Stimulated activated CD8-positive, alpha-beta memory T cell treated with anti-CD3 and anti-CD28 coated beads, Interleukin-12 subunit alpha, Interleukin-12 subunit beta, amount 100 ng/mL, for 1 hour (primary cell): ENCODE measurements at regions not wholly inside any gene's neighbourhood (a gene's known extent, or its start where the extent isn't known, plus 50 kb on each side); places are given as distances from the start of the nearest gene placed in this dataset.
"Not testable (repeated sequence)": the region's sequence is repeated elsewhere in the genome, so short reads cannot be mapped to it uniquely, and the experiment has no call there.

Experiments
- DNase-seq: peaks from one replicate; pipeline ENCODE4 v3.0.0-alpha.2; 2020; ENCODE audit warnings: low read depth

GRCh38 chr2:7847321-7847720 is 834.5 kb upstream of the ID2 start:
- no peak for DNase-seq

GRCh38 chr2:7849027-7849426 is 832.8 kb upstream of the ID2 start:
- no peak for DNase-seq

- no peak for DNase-seq
These were observed 832.3 kb upstream of the ID2 start for GRCh38 chr2:7849531-7849930.

GRCh38 chr2:7852546-7852945 is 829.3 kb upstream of the ID2 start:
- DNase-seq: no peak

GRCh38 chr2:7857904-7858303 is 824.0 kb upstream of the ID2 start:
- no peak for DNase-seq

- DNase-seq: no peak
These were observed 823.2 kb upstream of the ID2 start for GRCh38 chr2:7858624-7859023.

- no peak for DNase-seq
These were observed 821.2 kb upstream of the ID2 start for GRCh38 chr2:7860693-7861092.

- no peak for DNase-seq
These were observed 819.8 kb upstream of the ID2 start for GRCh38 chr2:7861910-7862702.

GRCh38 chr2:7866104-7866503 is 815.8 kb upstream of the ID2 start:
- DNase-seq: no peak

- no peak for DNase-seq
These were observed 815.0 kb upstream of the ID2 start for GRCh38 chr2:7866825-7867224.

GRCh38 chr2:7867867-7868266 is 814.0 kb upstream of the ID2 start:
- no peak for DNase-seq

- DNase-seq: no peak
These were observed 813.0 kb upstream of the ID2 start for GRCh38 chr2:7868836-7869235.

GRCh38 chr2:7876445-7876844 is 805.4 kb upstream of the ID2 start:
- DNase-seq: not testable (repeated sequence)

- DNase-seq: not testable (repeated sequence)
These were observed 803.6 kb upstream of the ID2 start for GRCh38 chr2:7878266-7878665.

- no peak for DNase-seq
These were observed 802.9 kb upstream of the ID2 start for GRCh38 chr2:7878786-7879482.

GRCh38 chr2:7879483-7879835 is 802.4 kb upstream of the ID2 start:
- DNase-seq: no peak

- DNase-seq: no peak
These were observed 801.7 kb upstream of the ID2 start for GRCh38 chr2:7880126-7880525.

- DNase-seq: no peak
These were observed 801.3 kb upstream of the ID2 start for GRCh38 chr2:7880566-7880965.

GRCh38 chr2:7881063-7881462 is 800.8 kb upstream of the ID2 start:
- DNase-seq: no peak

- no peak for DNase-seq
These were observed 800.4 kb upstream of the ID2 start for GRCh38 chr2:7881466-7881865.

GRCh38 chr2:7882296-7882695 is 799.6 kb upstream of the ID2 start:
- DNase-seq: no peak

GRCh38 chr2:7884338-7884737 is 797.5 kb upstream of the ID2 start:
- DNase-seq: no peak

- no peak for DNase-seq
These were observed 795.2 kb upstream of the ID2 start for GRCh38 chr2:7886666-7887065.

GRCh38 chr2:7887441-7887840 is 794.4 kb upstream of the ID2 start:
- no peak for DNase-seq
